ENCODE measurements at regions not wholly inside any gene's neighbourhood (a gene's known extent, or its start where the extent isn't known, plus 50 kb on each side); places are given as distances from the start of the nearest gene placed in this dataset.

DNA sequence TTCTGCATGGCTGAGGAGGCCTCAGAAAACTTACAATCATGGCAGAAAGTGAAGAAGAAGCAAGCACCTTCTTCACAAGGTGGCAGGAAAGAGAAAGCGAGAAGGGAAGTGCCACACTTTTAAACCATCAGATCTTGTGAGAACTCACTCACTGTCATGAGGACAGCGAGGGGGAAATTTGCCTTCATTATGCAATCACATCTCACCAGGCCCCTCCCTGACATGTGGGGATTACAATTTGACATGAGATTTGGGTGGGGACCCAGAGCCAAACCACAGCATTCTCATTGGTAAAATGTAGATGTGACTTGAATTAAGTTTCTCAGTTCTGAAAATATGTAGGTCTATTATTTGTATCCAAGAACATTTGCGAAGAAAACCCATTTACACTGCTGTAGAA is 854.8 kb downstream of the EPHA4 start:
- Histone ChIP-seq H3K9me2 (replicated peaks; ENCODE audit: insufficient read depth) (no peaks in the 10 kb centered on the region), H3K27me3 (no peaks in the 10 kb centered on the region), H2AFZ (no peak overlapping the region), H3K4me3 (no peak overlapping the region), H3K9me3 (ENCODE audit: low read depth) (no peaks in the 10 kb centered on the region), H3K79me2 (no peaks in the 10 kb centered on the region), H3K27ac (no peak overlapping the region), H3K4me2 (no peak overlapping the region), H4K20me1 (ENCODE audit: insufficient read depth, poor library complexity, severe bottlenecking) (no peaks in the 10 kb centered on the region), H3K36me3 (replicated peaks; ENCODE audit: insufficient read depth, low read depth) (no peaks in the 10 kb centered on the region), H3K4me1 (ENCODE audit: insufficient read depth) (no peaks in the 10 kb centered on the region)
- 92% methylated on average over 3 of the region's 3 CpGs for WGBS (ENCODE audit: low lambda C conversion rate, missing lambda C conversion rate)
- no peak for DNase-seq (ENCODE audit: low spot score)
- TF ChIP-seq EZH2 (IDR thresholded peaks at IDR 0.05; ENCODE audit: borderline replicate concordance): no peak
- TF ChIP-seq EZH2phosphoT487 (IDR thresholded peaks at IDR 0.05; ENCODE audit: low read depth, severe bottlenecking, unreplicated experiment): no peak
- TF ChIP-seq, protein P1, sequence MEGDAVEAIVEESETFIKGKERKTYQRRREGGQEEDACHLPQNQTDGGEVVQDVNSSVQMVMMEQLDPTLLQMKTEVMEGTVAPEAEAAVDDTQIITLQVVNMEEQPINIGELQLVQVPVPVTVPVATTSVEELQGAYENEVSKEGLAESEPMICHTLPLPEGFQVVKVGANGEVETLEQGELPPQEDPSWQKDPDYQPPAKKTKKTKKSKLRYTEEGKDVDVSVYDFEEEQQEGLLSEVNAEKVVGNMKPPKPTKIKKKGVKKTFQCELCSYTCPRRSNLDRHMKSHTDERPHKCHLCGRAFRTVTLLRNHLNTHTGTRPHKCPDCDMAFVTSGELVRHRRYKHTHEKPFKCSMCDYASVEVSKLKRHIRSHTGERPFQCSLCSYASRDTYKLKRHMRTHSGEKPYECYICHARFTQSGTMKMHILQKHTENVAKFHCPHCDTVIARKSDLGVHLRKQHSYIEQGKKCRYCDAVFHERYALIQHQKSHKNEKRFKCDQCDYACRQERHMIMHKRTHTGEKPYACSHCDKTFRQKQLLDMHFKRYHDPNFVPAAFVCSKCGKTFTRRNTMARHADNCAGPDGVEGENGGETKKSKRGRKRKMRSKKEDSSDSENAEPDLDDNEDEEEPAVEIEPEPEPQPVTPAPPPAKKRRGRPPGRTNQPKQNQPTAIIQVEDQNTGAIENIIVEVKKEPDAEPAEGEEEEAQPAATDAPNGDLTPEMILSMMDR (IDR thresholded peaks at IDR 0.05; ENCODE audit: poor library complexity): no peak

DNA sequence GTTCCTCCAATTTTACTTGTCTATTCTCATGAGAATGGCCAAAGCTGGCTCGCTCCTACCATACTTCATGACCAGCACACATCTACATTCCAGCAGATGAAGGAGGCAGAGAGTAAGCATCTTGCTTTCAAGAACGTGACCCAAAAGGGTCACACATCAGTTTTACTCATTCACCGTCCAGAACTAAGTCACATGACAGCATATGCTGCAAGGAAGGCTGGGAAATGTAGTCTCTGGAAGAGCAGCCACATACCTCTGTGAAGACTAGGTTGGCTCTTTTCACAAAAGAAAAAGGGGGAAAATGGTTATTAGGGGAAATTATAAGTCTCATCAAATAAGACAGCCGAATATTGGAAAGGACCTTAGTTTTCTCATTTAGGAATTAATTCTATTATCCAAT is 835.3 kb downstream of the EPHA4 start:
- Histone ChIP-seq H3K36me3 (replicated peaks; ENCODE audit: insufficient read depth, low read depth) (no peaks in the 10 kb centered on the region), H4K20me1 (ENCODE audit: insufficient read depth, poor library complexity, severe bottlenecking) (no peaks in the 10 kb centered on the region), H2AFZ (no peak overlapping the region), H3K4me1 (ENCODE audit: insufficient read depth) (no peaks in the 10 kb centered on the region), H3K9me3 (ENCODE audit: low read depth) (no peaks in the 10 kb centered on the region), H3K27me3 (no peaks in the 10 kb centered on the region), H3K4me2 (no peak overlapping the region), H3K4me3 (no peak overlapping the region), H3K79me2 (no peaks in the 10 kb centered on the region), H3K27ac (no peak overlapping the region), H3K9me2 (replicated peaks; ENCODE audit: insufficient read depth) (no peaks in the 10 kb centered on the region)
- DNase-seq (ENCODE audit: low spot score): no peak
- TF ChIP-seq, protein P1 (IDR thresholded peaks at IDR 0.05; ENCODE audit: poor library complexity): no peak
- TF ChIP-seq EZH2 (IDR thresholded peaks at IDR 0.05; ENCODE audit: borderline replicate concordance): no peak
- TF ChIP-seq EZH2phosphoT487 (IDR thresholded peaks at IDR 0.05; ENCODE audit: low read depth, severe bottlenecking, unreplicated experiment): no peak
- WGBS (ENCODE audit: low lambda C conversion rate, missing lambda C conversion rate): 74% methylated on average over 4 of the region's 4 CpGs

DNA sequence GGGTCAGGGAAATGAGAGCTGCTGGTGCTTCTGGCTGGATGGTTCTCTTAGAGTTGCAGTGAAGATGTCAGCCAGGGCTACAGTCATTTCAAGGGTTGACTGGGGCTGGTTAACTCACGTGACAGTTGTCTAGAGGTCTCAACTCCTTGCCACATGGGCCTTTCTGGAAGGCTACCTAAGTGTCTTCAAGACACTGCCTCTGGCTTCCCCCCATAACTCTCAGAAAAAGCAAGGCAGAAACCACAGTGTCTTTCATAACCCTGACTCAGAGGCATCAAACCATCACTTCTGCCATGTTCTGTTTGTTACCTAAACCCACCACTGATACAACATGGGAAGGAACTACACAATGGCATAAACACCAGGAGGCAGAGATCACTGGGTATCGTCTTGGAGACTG is 828.9 kb downstream of the EPHA4 start:
- H3K4me2 ChIP-seq: no peak overlapping the region
- H4K20me1 ChIP-seq (ENCODE audit: insufficient read depth, poor library complexity, severe bottlenecking): no peaks in the 10 kb centered on the region
- H3K4me1 ChIP-seq (ENCODE audit: insufficient read depth): no peaks in the 10 kb centered on the region
- no peak for DNase-seq (ENCODE audit: low spot score)
- 92% methylated on average over 2 of the region's 2 CpGs for WGBS (ENCODE audit: low lambda C conversion rate, missing lambda C conversion rate)
- H3K36me3 ChIP-seq (replicated peaks; ENCODE audit: insufficient read depth, low read depth): no peaks in the 10 kb centered on the region
- H3K27me3 ChIP-seq: no peaks in the 10 kb centered on the region
- no peaks in the 10 kb centered on the region for H3K79me2 ChIP-seq
- no peak overlapping the region for H3K4me3 ChIP-seq
- no peaks in the 10 kb centered on the region for H3K9me3 ChIP-seq (ENCODE audit: low read depth)
- H3K9me2 ChIP-seq (replicated peaks; ENCODE audit: insufficient read depth): no peaks in the 10 kb centered on the region
- H3K27ac ChIP-seq: no peak overlapping the region
- no peak overlapping the region for H2AFZ ChIP-seq
- TF ChIP-seq EZH2phosphoT487 (IDR thresholded peaks at IDR 0.05; ENCODE audit: low read depth, severe bottlenecking, unreplicated experiment): no peak
- TF ChIP-seq EZH2 (IDR thresholded peaks at IDR 0.05; ENCODE audit: borderline replicate concordance): no peak
- TF ChIP-seq, protein P1 (IDR thresholded peaks at IDR 0.05; ENCODE audit: poor library complexity): no peak

DNA sequence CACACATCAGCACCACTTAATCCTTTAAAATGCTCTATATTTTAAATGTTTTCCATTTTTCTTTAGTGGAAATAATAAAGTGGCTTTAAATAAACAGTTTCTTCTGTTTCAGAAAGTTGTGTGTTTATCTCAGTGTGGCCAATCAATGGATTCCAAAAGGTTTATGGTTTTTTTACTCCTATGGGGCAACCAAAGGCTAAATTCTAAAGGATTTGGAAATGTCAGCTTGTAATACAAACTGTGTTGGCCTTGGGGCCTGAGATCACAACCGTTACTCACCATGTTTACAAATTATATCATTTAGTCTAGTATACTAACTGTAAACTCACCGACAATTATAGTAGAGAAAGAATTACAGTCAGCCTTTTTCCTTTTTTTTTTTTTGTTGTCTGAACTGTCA is 827.2 kb downstream of the EPHA4 start:
- Histone ChIP-seq H3K27ac (no peak overlapping the region), H3K4me3 (no peak overlapping the region), H3K4me1 (ENCODE audit: insufficient read depth) (no peaks in the 10 kb centered on the region), H4K20me1 (ENCODE audit: insufficient read depth, poor library complexity, severe bottlenecking) (no peaks in the 10 kb centered on the region), H2AFZ (no peak overlapping the region), H3K9me3 (ENCODE audit: low read depth) (no peaks in the 10 kb centered on the region), H3K27me3 (no peaks in the 10 kb centered on the region), H3K4me2 (no peak overlapping the region), H3K36me3 (replicated peaks; ENCODE audit: insufficient read depth, low read depth) (no peaks in the 10 kb centered on the region), H3K79me2 (no peaks in the 10 kb centered on the region), H3K9me2 (replicated peaks; ENCODE audit: insufficient read depth) (no peaks in the 10 kb centered on the region)
- peak; percentile 8 for DNase-seq (ENCODE audit: low spot score)
- TF ChIP-seq EZH2phosphoT487 (IDR thresholded peaks at IDR 0.05; ENCODE audit: low read depth, severe bottlenecking, unreplicated experiment) (no peak), EZH2 (IDR thresholded peaks at IDR 0.05; ENCODE audit: borderline replicate concordance) (no peak)
- TF ChIP-seq, protein P1 (IDR thresholded peaks at IDR 0.05; ENCODE audit: poor library complexity): no peak
- 46% methylated on average over 2 of the region's 2 CpGs for WGBS (ENCODE audit: low lambda C conversion rate, missing lambda C conversion rate)

Measured in hepatocyte (in vitro differentiated cells).